HL-60 (cell line): ENCODE measurements at regions not wholly inside any gene's neighbourhood (a gene's known extent, or its start where the extent isn't known, plus 50 kb on each side); places are given as distances from the start of the nearest gene placed in this dataset.

Source experiments
- DNase-seq, 2 experiments: peaks; one replicate each; pipeline ENCODE4 v3.0.0-alpha.2; 2010 to 2020; ENCODE audit warnings: low read depth in 1 of 2, low spot score in 1 of 2
- H3K27ac ChIP-seq: fragments of 250-450 bp; sonication (Bioruptor Pico); replicated peaks from 2 replicates; pipeline ENCODE4 v1.5.1; 2020; ENCODE audit warnings: mild to moderate bottlenecking, moderate library complexity
- H3K27me3 ChIP-seq: fragments of 250-450 bp; sonication (Bioruptor Pico); 2 replicates; pipeline ENCODE4 v1.5.1; 2021; ENCODE audit warnings: mild to moderate bottlenecking, moderate library complexity; ENCODE audit not compliant: insufficient read depth, poor library complexity, severe bottlenecking
- H3K4me3 ChIP-seq: replicated peaks from 2 replicates; pipeline ENCODE4 v1.5.1; 2011; ENCODE audit warnings: mild to moderate bottlenecking, control low read depth, low read length; ENCODE audit not compliant: insufficient read depth
- GABPA ChIP-seq: IDR thresholded peaks from 2 replicates; pipeline ENCODE4 v1.6.1; 2012; ENCODE audit warnings: low read depth
- POLR2AphosphoS5 ChIP-seq: IDR thresholded peaks from 2 replicates; pipeline ENCODE4 v1.6.1; 2012; ENCODE audit warnings: low read depth
- SPI1 ChIP-seq: IDR thresholded peaks from 2 replicates; pipeline ENCODE4 v1.6.1; 2012; ENCODE audit warnings: low read depth, mild to moderate bottlenecking, borderline replicate concordance
- TF ChIP-seq, protein P1 (sequence below): IDR thresholded peaks from one replicate; pipeline ENCODE4 v1.5.1; 2011; ENCODE audit warnings: low read length, control low read depth, inconsistent platforms; ENCODE audit not compliant: insufficient read depth
- TF ChIP-seq, protein P2 (sequence below): IDR thresholded peaks from 2 replicates; pipeline ENCODE4 v1.6.1; 2012; ENCODE audit warnings: low read depth; ENCODE audit not compliant: insufficient replicate concordance

DNA sequence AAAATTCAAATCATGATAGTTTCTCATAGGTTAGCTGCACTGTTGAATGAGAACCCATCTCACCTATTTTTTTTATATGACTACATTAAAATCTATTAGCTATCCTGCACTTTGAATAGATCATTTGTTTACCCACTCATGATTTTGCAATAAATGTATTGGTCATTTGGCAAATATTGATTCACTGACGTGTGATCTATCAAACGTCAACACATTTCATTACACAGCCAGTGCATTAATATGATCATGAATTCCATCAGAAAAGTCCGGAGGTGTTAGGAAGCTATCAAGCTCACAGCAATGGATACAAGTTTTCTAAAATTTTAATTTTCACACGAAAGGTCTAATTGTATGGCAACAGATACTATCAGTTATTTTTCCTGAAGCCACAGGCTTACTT is 128.2 kb upstream of the ID2 start:
- Histone ChIP-seq H3K27me3 (no peaks in the 10 kb centered on the region), H3K4me3 (no peak overlapping the region), H3K27ac (no peak overlapping the region)
- TF ChIP-seq, protein P1, sequence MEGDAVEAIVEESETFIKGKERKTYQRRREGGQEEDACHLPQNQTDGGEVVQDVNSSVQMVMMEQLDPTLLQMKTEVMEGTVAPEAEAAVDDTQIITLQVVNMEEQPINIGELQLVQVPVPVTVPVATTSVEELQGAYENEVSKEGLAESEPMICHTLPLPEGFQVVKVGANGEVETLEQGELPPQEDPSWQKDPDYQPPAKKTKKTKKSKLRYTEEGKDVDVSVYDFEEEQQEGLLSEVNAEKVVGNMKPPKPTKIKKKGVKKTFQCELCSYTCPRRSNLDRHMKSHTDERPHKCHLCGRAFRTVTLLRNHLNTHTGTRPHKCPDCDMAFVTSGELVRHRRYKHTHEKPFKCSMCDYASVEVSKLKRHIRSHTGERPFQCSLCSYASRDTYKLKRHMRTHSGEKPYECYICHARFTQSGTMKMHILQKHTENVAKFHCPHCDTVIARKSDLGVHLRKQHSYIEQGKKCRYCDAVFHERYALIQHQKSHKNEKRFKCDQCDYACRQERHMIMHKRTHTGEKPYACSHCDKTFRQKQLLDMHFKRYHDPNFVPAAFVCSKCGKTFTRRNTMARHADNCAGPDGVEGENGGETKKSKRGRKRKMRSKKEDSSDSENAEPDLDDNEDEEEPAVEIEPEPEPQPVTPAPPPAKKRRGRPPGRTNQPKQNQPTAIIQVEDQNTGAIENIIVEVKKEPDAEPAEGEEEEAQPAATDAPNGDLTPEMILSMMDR: no peak
- no peak for TF ChIP-seq POLR2AphosphoS5
- TF ChIP-seq, protein P2, sequence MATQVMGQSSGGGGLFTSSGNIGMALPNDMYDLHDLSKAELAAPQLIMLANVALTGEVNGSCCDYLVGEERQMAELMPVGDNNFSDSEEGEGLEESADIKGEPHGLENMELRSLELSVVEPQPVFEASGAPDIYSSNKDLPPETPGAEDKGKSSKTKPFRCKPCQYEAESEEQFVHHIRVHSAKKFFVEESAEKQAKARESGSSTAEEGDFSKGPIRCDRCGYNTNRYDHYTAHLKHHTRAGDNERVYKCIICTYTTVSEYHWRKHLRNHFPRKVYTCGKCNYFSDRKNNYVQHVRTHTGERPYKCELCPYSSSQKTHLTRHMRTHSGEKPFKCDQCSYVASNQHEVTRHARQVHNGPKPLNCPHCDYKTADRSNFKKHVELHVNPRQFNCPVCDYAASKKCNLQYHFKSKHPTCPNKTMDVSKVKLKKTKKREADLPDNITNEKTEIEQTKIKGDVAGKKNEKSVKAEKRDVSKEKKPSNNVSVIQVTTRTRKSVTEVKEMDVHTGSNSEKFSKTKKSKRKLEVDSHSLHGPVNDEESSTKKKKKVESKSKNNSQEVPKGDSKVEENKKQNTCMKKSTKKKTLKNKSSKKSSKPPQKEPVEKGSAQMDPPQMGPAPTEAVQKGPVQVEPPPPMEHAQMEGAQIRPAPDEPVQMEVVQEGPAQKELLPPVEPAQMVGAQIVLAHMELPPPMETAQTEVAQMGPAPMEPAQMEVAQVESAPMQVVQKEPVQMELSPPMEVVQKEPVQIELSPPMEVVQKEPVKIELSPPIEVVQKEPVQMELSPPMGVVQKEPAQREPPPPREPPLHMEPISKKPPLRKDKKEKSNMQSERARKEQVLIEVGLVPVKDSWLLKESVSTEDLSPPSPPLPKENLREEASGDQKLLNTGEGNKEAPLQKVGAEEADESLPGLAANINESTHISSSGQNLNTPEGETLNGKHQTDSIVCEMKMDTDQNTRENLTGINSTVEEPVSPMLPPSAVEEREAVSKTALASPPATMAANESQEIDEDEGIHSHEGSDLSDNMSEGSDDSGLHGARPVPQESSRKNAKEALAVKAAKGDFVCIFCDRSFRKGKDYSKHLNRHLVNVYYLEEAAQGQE: no peak
- no peak for TF ChIP-seq GABPA
- TF ChIP-seq SPI1: no peak
- DNase-seq: no peak

DNA sequence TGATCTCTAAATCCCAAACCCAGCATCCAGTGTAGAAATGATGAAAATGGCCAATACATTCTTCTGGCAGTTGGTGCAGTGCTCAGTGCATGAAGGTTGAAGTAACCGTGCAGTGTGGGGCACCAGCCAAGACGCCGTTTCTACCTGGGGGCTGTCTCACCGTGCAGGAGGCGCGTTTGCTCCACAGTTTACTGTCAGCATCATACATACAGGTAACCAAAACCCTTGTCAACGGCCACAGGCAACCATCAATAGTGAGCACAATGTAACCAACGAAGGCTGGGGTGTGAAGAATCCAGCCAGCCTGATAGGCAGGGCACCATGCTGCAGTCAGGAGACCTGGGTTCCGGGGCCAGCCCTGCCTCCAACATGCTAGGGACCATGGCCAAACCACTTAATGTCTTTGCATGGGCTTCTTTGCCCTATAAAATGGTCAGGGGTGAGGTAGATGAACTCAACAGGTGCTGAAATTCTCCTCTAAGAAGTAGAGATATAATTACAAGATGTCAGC is 127.5 kb upstream of the ID2 start:
- TF ChIP-seq, protein P1: no peak
- TF ChIP-seq, protein P2: no peak
- TF ChIP-seq GABPA (no peak), SPI1 (no peak), POLR2AphosphoS5 (no peak)
- H3K27ac ChIP-seq: no peak overlapping the region
- no peaks in the 10 kb centered on the region for H3K27me3 ChIP-seq
- H3K4me3 ChIP-seq: no peak overlapping the region
- DNase-seq: no peak

DNA sequence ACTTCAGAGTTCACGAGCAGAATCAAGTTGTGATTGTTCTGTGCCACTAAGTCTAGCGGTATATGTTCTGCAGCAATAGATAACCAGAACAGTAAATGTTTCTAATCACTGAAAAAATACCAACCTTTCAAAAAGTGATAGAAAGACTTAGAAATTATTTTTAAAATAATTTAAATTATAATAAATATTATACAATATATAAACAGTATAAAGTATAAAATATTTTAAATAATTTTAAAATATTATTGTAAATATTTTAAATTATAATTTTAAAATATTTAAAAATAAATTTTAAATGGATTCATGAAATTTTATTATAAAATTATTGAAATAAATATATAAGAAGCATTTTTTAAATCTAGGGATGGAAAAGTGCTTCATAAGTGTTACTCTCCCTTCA is 126.3 kb upstream of the ID2 start:
- TF ChIP-seq, protein P1: no peak
- TF ChIP-seq SPI1 (no peak), GABPA (no peak), POLR2AphosphoS5 (no peak)
- TF ChIP-seq, protein P2: no peak
- DNase-seq: no peak
- H3K27me3 ChIP-seq: no peaks in the 10 kb centered on the region
- H3K4me3 ChIP-seq: no peak overlapping the region
- no peak overlapping the region for H3K27ac ChIP-seq
